HG03066 (cell line): ENCODE measurements at regions not wholly inside any gene's neighbourhood (a gene's known extent, or its start where the extent isn't known, plus 50 kb on each side); places are given as distances from the start of the nearest gene placed in this dataset.

Source experiments
- ATAC-seq: cut with Tn5 transposase; IDR thresholded peaks from one replicate; pipeline ENCODE4 v1.9.1; 2021; ENCODE audit warnings: low read depth; ENCODE audit not compliant: unreplicated experiment

- no peak for ATAC-seq
Observed at GRCh38 chr21:14871861-14872260, 192.9 kb downstream of the NRIP1 start.

- ATAC-seq: no peak
Observed at GRCh38 chr21:14870853-14871149, 194.0 kb downstream of the NRIP1 start.

- ATAC-seq: peak; percentile 63
Observed at GRCh38 chr21:14869984-14870852, 194.6 kb downstream of the NRIP1 start.

DNA sequence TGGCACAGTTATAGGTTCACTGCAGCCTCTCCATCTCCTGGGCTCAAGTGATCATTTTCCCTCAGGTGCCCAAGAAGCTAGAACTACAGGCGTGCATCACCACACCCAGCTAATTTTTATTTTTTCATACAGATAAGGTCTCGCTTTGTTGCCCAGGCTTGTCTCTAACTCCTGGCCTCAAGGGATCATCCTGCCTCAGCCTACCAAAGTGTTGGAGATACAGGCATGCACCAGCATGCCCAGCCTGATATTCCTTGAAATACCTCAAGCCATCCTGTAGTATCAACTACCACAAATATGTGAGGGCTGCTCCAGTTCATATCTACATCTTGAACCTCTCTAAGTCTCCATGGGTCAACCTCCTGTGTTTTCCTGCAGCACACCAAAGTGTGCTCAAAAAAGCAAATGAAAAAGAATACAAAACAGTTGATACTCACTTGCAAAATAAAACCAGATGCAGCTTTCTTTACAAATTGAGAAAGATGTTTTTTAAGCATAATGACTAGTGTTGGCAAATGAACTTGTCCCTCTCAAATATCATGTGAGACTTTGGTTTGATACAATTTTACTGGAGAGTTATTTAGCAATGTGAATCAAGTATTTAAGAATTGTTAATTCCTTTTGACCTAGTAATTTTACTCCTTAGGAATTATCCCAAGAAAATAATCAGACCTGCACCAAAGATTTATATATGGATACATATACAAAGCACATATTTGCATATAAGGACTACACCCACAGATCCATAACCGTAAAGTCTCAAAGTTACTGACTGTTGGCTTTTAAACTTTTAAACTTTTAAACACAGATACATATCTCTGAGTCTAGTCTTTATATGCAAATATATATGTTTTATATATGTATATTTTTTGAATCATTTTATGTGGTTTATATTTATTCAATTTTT, 197.7 kb downstream of the NRIP1 start:
- no peak for ATAC-seq

GRCh38 chr21:14864211-14865021, 200.4 kb downstream of the NRIP1 start:
- ATAC-seq: peak; percentile 80

DNA sequence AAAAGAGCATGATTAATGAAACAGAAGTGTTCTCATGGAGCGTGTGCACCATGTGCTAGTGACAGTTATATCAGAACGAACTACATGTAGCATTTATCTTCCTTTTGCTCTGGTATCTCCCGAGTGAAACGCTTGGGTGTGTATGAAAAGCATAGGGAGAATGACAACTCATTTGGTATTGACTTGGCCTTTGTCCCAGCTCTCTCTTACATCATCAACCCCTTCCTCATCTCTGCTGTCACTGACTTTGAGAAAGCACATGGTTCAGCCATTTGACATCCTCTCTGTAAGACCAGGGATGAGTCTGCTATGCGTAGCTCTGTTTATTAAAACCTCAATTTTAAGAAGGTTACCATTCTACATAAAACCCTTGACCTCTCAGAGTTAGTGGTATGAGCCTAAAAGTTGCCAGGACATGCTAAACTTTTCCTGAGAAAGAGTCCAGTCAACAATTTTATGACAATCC, 201.0 kb downstream of the NRIP1 start:
- ATAC-seq: no peak

DNA sequence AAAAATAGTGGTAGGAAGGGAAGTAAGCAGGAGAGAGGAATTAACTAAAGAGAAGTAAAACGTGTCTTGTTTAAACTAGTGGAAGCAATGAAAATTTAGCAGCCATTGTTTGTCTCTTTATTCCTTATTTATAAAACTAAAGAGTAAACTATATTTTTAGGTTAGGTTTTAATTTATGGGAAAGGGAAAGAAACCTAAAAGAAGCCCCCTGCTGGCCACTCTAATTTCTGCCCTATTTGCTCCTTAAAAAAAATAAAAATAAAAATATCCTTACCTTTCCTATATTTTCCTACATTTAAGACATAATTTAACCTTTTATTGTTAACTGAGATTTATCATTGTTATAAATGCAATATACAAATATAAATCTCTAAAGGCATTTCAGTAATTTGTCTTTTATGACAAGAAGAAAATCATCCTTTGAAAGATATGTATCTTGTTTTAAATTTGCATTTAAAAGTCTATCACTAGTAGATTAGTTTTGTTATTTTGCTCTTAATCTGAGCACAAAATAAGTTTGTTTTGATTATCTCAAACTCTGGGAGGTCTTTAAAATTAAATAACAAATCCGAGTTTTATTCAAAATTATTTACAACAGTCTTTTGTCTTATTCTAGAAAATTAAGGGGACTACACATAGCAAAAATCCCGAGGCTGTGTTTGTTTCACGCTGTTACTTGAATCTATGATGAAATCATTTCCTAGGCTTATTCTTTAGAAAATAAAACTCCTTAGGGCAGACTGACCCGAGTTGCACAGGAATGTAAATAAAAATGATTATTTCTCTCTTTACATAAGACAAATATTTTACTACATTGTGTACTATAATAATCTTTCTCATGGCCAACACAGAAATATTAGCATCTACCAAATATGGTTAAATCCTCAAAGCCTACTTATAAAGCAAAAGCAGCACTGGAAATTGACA, 201.7 kb downstream of the NRIP1 start:
- no peak for ATAC-seq

DNA sequence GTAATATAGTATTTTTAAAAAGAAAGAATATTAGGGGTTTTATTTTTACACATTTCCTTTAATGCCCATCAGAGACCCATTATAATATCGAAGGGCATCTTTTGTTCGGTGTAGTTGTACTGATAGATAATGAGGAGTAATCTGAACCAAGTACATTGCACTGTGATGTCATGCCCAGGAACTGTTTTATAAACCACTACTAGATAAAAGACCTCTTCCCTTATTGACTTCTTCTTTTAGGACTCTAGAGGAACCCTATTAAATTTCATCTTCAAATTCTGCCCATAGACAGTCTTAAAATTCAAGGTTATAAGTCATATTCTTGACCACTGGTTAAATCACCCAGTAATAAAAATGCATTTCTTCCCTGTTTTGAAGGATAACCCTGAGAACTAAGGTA, 206.5 kb downstream of the NRIP1 start:
- ATAC-seq: no peak

DNA sequence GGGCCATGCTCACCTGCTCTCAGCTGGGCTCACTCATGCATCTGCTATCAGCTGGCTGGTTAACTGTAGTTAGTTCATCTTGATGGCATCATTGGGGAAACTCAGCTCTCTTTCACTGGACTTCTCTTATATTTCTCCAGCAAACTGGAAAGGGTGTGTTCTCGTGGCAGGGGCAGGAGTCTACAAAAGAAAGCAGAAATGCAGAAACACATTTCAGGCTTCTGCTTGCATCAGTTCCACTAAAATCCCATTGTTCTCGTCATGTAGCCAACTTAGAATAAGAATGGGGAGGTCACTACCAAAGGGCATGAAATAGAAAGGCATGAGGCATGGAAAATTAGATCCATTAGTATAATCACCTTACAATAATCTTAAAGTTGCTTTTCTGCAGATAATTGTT, 207.3 kb downstream of the NRIP1 start:
- no peak for ATAC-seq

DNA sequence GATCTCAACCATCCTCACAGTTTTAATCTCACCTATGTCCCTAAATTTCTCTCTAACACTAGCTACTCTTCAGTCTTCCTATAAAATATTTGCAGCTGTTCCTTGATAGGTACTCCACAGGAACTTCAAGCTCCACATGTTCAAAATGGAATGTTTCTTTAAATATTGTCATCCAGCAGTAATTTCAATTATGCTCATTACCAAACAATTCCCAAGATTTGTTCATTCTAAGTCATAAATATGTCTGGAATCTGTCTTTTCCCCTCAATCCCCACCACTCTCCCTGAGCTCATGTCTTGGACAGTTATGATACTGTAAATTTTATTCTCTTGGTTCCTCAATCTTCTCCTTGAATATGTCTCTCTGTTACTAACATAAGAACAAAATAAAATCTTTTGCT, 214.4 kb downstream of the NRIP1 start:
- ATAC-seq: no peak

- ATAC-seq: no peak
Observed at GRCh38 chr21:14846621-14847020, 218.2 kb downstream of the NRIP1 start.

- no peak for ATAC-seq
Observed at GRCh38 chr21:14844001-14844400, 220.8 kb downstream of the NRIP1 start.

DNA sequence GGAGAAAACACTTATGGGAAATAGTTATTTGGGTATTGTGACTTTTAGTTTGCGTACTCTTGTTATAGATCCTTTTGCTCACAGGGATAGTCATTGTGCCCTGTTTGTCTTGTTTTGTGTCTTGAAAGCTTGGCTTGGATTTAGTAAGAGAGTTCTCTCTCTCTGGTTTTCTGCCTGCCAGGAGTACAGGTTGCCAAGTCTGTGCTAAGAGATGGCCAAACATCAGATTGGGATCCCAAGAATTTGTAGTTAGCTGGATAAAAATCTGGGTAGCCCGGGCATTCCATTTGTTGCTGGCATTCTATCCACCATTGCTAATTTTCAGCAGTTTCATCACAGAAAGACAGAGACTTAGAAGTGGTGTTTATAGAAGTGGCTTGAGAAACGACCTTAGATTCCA, 222.2 kb downstream of the NRIP1 start:
- ATAC-seq: no peak

- no peak for ATAC-seq
Observed at GRCh38 chr21:14841511-14842472, 223.0 kb downstream of the NRIP1 start.

GRCh38 chr21:14838400-14838799, 226.4 kb downstream of the NRIP1 start:
- ATAC-seq: no peak

DNA sequence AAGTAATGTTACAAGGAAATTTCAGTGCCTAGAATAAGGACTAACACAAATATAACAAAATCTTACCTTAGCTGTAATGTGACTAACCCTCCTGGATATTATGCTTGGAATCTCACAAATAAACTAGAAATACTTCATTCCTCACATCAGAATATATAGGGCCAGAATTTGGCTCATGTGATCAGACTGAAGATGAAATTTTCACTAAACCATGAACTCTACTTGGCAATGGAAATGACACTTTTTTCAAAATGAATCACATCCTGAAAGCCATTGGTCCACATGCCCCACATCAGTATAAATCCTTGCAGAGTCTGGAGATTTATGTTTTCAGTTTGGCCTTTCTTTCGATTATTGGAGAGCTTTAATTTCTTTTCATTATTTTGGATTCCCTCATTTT, 227.8 kb downstream of the NRIP1 start:
- ATAC-seq: no peak

- ATAC-seq: no peak
Observed at GRCh38 chr21:14833666-14834351, 231.0 kb downstream of the NRIP1 start.

DNA sequence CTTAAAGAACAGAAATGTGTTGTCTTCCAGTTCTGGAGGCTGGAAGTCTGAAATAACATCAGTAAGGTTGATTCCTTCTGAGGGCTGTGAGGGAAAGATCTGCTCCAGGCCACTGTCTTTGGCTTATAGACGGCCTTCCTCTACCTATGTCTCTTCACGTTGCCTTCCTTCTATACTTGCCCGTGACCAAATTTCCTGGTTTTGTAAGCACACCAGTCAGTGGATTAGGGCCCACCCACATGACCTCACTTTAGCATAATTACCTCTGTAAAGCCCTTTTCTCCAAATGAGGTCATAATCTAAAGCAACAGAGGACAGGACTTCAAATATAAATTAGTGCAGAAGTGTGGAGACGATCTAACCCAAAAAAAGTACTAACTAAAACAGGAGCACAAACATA, 231.6 kb downstream of the NRIP1 start:
- ATAC-seq: no peak
